GM18520 (cell line): ENCODE measurements at regions not wholly inside any gene's neighbourhood (a gene's known extent, or its start where the extent isn't known, plus 50 kb on each side); places are given as distances from the start of the nearest gene placed in this dataset.

Experiments
- ATAC-seq: cut with Tn5 transposase; IDR thresholded peaks from one replicate; pipeline ENCODE4 v1.9.1; 2021; ENCODE audit not compliant: unreplicated experiment

DNA sequence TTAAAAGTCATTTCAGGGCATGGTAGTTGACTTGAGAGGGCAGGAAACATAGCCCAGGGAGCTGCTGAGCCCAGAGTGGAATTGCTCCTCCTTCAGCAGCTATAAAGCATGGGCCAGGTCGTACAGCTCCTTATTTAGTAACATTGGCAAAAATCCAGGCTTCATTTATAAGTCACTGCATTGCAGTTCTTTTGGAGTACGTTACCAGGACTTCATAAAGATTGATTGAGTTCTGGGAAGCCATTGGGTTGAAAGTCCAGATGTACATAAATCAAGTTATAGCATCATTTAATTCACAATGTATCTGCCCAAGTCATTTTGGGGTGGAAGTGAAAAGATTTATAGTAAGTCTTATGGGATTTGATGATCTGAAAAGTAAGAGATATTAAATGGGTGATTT is 53.0 kb upstream of the ANKEF1 start:
- ATAC-seq = no peak

DNA sequence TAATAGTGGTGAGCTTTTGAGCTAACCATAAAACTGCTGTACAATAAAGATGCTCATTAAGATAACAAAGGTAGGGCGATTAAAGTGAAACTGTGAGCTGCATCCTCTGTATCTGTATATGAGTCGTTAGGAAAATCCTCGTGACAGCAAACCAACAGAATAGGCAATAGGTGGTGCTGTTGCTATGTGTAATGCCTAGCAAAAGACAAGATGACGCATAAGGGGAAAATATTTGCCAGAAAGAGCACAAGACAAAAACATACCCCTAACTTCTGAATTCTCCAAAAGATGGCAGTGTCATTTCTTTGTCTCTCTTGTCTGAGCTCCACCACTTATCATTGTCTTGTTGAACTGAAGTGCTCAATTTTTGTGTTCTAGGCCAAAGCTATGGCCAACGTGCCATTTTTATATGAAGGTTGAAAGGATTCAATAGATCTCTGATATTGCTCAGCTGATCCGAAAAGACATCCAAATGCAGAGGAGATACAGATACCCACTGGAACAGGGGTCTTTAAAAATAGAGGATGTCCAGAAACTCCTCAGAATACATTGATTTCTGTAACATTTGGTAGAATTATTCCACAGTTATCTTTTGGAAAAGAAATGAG is 56.3 kb upstream of the ANKEF1 start:
- peak; percentile 92 for ATAC-seq

DNA sequence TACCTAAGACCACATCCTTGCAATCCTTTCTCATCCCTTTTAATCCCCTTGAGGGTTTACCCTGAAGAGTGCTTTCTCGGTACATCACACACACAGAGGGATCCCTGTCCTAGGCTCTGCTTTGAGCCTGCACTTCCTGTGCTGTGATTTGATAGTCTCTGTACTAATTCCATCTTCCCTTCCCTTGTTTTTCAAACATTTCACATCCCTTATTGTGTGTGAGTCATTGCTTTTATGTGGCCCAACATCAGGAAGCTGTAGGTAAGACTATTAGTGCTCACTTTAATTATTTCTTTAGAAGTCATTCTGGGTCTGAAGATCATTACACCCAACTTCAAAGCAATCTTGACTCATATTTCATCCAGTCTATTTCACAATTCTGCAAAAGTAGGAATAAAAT is 57.2 kb upstream of the ANKEF1 start:
- ATAC-seq = no peak

DNA sequence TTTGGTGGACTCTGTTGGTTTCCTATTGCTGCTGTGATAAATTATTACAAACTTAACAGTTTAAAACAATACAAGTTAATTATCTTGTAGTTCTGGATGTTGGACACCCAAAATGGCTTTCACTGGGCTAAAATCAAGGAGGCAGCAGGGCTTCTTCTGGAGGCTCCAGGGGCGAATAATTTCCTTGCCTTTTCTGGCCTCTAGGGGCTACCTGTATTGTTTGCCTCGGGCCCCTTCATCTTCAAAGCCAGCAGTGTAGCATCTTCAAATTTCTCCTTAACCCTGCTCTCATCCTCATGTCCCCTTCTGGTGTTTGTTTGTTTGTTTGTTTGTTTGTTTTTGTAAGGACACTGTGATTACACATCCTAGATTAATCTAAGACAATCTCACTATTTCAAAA is 60.5 kb upstream of the ANKEF1 start:
- no peak for ATAC-seq

DNA sequence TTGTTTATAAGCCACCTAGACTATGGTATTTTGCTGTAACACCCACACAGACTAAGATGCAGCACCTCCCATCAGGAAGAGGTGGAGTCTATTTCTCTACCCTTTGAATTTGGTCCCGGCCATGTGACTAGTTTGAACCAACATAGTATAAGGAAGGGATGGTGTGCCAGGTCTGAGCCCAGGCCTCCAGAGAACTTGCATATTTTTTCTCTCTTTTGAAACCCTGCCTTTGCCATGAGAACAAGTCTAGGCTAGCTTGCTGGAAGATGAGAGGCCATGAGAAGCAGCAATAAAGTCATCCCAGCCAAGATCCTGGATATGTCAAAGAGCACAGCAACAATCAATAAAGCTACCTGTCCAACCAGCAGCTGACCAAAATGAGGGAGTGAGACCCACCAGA is 63.0 kb upstream of the ANKEF1 start:
- ATAC-seq = no peak

DNA sequence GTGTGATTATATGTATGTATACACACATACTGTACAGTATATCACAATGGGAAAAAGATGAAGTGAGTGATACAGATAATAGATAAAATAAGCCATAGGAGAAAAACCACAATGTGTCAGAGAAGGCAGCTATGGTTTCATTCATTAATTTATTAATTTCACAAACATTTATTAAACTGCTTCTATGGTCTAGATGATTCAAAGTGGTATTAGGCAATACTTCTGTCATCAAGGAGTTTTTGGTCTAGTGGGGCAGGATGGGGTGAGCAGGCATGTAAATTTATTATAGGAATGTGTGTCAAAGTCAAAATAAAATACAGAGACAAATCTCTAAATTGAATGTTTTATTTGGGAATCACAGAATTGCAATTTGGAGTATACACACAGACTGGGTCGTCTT is 65.2 kb upstream of the ANKEF1 start:
- no peak for ATAC-seq

DNA sequence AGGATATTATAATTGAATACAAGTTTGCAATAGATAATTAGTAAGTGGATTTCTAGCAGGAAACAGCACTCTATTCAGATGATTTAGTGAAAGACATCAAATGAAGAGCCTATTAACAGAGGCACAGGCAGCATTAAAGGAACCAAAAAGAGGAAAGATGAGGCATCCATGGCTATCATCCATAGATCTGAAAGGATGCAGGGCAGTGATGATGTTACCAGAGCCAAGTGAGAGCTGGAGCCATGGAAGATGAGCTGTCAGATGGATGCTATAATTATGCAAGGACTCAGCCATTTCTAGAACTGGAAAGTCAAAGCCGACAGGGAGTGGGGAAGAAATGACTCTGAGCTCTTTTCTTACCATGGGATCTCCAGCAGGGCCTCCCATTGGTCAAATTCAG is 66.8 kb upstream of the ANKEF1 start:
- no peak for ATAC-seq

DNA sequence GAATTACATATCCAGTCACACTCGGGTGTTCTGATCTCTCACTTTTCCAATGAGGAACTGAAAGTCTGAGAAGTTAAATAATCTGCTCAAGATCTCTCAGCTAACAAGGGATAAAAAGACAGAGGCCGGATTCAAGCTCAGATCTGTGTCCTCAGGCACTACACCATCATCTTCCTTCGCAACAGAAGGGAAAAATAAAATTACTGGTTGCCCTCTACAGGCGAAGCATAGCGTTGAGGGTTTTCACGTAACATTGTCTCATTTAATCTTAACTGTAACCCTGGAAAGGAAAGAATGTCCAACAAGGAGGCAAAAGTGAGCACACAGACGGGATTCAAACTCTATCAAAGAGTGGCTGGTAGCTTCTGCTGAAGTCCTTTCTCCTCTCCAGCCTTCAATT is 67.8 kb upstream of the ANKEF1 start:
- ATAC-seq = no peak

DNA sequence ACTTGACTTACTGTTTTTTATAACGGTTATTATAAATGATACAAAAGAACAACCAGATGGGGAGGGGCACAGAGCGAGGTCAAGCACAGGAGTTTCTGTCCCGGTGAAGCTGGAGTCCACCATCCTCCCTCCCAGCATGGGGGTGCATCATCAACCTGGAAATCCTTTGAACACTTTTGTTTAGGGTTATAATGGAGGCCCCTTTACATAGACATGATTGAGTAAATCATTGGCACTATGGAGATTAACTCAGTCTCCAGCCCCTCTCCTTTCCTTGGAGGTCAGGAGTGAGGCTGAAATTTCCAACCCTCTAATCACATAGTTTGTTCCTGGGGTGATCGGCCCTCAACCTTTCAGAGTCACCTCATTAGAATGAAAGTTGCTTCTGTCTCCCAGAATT is 71.8 kb upstream of the ANKEF1 start:
- ATAC-seq = no peak

DNA sequence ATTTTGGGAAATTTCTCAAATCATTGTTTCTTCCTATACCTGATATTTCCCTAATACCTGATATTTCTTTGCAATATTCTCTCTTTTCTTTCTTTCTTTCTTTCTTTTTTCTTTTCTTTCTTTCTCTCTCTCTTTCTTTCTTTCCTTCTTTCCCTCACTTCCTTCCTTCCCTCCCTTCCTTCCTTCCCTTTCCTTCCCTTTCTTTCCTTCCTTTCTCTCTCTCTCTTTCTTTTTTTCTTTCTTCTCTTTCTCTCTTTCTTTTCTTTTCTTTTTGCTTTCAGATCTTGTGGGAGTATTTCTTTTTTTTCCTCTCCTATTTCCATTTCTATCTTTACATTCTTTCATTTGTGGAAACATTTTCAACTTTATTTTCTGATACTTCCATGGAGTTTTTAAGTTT is 76.1 kb upstream of the ANKEF1 start:
- no peak for ATAC-seq

DNA sequence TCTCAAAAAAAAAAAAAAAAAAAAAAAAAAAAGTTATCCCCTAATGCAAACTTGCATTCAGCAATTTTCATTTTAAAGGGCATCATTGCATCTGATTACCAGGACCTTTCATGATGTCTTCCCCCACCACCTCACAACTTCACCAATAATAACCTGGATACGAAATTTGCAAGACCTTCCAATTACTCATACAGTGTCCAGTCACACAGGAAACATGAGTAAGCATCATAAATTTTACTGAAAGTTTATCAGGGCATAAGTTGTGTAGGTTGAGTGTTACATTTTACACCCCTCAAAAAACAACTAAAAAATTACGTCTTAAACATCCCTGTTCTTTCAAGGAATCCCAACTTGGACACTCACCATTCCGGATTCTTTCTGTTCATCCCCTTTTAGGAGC is 79.1 kb upstream of the ANKEF1 start:
- ATAC-seq = no peak

DNA sequence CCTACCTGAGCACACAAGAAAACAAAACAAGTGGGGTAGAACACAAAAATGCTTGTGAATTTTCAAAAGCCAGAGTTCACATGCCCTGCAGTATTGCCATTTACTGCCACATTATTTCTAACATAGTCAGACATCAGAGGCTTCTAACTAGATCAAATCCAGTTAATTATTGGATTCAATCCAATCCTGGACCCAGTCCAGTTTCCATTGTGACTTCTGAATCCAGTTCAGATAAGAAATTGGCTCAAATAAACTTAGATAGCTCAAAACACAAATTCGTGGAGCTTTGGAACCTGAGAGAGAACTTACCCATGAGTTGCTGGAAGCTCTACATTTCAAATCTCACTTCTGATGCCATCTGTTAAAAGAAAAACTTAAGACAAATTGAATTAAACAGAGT is 85.2 kb upstream of the ANKEF1 start:
- no peak for ATAC-seq

DNA sequence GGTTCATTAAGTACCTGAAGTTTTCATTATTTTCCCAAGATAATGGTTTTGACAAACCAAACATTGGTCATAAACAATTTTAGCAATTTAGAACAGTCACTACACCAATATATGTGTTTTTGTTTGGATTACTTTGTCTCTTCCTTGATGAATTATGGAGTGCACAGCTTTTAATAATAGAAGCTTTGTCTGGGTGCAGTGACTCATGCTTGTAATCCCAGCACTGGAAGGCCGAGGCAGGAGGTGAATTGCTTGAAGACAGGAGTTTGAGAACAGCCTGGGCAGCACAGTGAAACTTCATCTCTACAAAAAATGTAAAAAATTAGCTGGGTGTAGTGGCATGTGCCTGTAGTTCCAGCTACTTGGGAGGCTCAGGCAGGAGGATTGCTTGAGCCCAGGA is 89.4 kb upstream of the ANKEF1 start:
- no peak for ATAC-seq

DNA sequence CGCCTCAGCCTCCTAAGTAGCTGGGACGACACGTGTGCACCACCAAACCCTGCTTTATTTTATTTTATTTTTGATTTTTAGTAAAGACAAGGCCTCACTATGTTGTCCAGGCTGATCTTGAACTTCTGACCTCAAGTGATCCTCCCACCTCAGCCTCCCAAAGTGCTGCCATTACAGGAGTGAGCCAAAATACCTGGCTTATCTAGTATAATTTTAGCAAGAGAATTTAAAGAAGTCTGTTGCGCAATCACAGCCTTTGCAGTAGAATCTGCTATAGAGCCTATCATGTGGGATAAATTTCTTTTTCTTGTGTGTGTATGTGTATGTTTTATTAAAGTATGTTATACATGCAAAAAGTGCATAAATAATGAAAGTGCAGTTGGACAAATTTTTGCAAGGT is 92.1 kb upstream of the ANKEF1 start:
- ATAC-seq = no peak

DNA sequence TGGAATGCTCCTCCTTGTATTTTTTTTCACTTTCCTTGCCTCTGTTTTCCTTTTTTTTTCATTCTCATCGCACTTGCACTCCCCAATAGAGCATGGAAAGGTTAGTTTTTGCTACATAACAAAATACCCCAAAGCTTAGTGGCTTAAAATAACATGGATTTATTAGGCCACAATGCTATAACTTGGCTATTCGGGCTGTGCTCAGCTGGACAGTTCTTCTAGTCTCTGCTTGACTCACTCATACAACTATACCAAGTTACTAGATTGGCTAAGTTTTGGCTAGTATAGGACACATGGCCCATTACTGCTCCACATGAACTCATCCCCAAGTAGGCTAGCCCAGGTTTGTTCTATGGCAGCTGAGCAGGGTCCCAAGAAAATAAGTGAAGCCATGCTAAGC is 94.5 kb upstream of the ANKEF1 start:
- no peak for ATAC-seq

DNA sequence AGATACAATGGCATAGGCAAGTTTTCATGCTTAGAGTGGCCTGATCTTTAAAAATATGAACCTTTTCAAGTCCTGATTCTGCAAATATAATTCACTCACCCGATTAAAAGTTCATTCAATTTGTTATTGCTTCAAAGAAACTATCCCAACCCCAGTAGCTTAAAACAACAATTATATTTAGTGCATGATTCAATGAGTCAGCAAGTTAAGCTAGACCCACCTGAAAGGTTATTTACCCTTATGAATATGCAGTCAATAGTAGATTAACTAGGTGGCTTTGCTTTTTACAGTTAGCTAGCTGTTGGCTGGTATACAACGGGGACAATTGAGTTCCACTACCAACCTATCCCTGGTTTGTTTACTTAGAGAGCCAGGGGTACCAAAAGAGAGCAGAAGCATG is 95.6 kb upstream of the ANKEF1 start:
- no peak for ATAC-seq

DNA sequence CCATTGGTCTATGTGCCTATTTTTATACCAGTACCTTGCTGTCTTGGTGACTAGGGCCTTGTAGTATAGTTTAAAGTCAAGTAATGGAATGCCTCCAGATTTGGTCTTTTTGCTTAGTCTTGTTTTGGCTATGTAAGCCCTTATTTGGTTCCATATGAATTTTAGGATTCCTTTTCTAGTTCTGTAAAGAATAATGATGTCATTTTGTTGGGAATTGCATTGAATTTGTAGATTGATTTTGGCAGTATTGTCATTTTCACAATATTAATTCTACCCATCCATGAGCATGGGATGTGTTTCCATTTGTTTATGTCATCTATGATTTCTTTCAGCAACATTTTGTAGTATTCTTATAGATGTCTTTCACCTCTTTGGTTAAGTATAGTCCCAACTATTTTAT is 96.4 kb upstream of the PAK5 start:
- ATAC-seq = no peak

DNA sequence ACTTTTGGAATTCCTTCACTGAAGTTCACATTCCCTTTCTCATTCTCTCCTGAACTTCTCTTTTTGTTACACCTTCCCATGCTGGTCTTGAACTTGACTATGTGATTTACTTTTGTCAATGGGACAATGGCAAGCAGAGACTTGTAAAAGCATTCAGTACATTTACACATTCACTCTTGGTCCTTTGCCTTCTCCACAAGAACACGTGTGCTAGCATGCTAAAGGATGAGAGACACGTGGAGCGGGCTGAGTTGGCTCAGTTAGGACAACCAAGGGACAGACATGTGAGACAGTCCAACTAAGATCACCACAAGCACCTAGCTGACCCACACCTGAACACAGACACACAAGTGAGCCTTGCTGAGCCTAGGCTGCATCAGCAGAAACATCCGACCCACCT is 91.3 kb upstream of the PAK5 start:
- ATAC-seq = no peak

DNA sequence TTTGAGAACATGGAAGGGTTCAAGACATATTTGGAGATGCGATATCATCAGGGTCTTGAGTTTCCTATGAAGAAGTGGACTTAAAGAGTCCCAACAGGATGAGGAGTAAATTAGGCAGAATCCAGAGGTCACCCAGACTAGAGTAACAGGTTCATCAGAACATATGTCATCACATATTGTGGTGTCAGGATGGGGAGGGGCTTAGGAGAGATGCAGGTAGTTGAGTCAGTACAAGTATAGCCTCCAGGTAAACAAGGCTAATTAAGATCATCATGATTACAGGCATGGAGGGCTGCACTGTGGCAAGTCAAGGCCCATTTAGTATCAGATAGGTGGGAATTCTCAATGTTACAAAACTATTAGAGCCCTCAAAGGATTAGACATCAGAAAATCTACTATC is 90.1 kb upstream of the PAK5 start:
- no peak for ATAC-seq

DNA sequence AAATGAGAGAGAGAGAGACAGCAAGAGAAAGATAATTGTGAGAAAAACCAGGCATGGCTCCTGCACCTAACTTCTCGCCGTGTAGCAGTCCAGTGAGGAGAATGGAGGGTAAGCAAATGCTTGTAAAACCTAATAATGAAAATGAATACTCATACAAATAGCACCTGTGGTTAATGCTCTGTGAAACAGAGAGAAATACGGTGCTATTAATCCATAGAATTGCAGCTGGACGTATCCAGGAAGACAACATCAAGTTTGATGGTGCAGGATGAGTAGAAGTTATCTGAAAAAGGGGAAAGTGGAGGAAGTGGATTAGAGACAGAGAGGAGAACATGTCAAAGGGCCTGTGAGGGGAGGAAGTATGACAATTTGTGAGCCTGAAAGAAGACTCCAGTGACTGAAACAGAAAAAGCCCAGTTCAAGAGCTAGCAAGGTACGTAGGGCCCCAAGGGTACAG is 89.4 kb upstream of the PAK5 start:
- peak; percentile 78 for ATAC-seq

DNA sequence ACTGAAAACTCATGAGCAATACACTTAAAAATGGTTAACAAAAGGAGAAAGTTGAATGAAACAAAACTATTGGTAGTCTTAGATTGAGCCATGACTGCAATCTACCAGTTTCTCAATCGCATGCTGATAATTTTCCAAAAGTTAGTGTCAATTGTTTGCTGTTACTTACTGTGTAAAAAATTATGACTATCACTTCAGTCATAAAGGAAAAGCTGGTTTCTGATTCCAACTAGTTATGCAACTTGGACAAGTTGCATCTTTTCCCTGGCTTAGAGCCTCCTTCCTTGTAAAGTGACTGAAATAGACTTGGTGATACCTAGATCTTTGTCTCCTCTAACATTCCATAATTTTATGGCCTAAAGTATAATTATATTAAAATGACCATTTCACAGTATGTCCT is 88.3 kb upstream of the PAK5 start:
- no peak for ATAC-seq

DNA sequence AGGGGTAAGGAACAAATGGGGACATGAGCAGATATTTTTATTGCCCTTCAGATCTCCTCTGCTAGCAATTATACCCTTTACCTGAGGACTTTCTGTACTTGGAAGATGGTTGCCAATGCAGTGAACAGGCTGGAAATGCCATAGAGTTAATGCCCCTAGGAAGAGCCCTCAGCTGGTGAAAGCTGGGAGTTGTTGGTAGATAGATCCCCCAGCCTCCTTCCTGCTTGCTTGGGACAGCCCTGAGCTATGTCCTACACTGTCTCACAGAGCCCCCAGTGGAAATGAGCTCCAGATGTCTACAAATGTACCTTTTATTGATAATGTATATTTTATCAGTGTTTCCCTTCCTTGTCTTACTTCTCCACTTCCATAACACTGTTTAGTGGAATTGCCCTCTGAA is 87.6 kb upstream of the PAK5 start:
- no peak for ATAC-seq

DNA sequence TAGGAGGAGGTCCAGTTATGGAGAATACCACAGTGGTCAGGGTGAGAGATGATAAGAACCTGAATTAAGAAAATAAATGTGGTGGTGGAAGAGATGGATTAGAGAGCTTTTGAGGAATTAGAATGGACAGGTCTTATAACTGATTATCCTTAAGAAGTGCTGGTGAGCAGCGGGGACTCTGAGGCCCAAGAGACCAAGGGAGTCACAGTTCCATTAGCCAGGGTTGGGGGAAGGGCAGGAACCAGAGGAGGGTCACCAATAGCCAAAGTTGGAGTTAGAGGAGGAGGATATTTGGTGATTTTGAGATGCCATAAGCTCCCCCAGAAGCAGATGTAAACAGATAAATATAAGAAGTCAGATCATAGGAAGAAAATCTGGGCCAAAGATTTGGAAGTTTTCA is 87.1 kb upstream of the PAK5 start:
- no peak for ATAC-seq

DNA sequence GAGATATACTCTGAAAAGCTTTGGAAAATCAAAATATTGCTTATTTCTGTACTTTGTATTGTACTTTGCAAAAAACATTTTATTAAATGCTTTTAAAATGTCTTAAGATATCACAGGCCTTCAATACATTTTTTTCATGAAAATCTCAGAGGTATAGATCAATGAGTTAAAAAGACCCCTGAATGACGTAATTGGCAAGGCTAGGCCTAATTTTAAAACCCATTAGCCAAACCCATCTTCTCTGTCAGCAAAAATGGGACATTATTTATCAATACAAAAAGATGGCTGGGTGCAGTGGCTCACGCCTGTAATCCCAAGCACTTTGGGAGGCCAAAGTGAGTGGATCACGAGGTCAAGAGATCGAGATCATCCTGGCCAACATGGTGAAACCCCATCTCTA is 84.8 kb upstream of the PAK5 start:
- ATAC-seq = no peak
